ENCODE measurements at regions not wholly inside any gene's neighbourhood (a gene's known extent, or its start where the extent isn't known, plus 50 kb on each side); places are given as distances from the start of the nearest gene placed in this dataset.

DNA sequence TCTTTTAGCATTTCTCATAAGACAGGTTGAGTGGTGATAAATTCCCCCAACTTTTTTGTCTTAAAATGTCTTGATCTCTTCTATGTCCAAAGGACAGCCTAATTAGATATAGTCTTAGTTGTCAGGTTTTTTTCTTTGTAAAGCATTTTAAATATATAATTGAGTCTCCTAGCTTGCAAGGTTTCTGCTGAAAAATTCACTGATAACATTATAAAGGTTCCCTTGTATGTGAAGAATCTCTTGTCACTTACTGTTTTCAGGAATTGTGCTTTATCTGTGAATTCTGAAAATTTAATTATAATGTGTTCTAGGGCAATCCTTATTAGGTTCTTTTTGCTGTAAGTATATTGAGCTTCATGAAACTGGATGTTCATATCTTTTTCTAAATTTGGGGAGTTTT, 96.8 kb upstream of the ZNF92 start:
- TF ChIP-seq, protein P1, sequence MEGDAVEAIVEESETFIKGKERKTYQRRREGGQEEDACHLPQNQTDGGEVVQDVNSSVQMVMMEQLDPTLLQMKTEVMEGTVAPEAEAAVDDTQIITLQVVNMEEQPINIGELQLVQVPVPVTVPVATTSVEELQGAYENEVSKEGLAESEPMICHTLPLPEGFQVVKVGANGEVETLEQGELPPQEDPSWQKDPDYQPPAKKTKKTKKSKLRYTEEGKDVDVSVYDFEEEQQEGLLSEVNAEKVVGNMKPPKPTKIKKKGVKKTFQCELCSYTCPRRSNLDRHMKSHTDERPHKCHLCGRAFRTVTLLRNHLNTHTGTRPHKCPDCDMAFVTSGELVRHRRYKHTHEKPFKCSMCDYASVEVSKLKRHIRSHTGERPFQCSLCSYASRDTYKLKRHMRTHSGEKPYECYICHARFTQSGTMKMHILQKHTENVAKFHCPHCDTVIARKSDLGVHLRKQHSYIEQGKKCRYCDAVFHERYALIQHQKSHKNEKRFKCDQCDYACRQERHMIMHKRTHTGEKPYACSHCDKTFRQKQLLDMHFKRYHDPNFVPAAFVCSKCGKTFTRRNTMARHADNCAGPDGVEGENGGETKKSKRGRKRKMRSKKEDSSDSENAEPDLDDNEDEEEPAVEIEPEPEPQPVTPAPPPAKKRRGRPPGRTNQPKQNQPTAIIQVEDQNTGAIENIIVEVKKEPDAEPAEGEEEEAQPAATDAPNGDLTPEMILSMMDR (IDR thresholded peaks at IDR 0.05): no peak
- no peak for TF ChIP-seq POLR2A (IDR thresholded peaks at IDR 0.05)

All from ovary (tissue), 3 donors.